ENCODE measurements at regions not wholly inside any gene's neighbourhood (a gene's known extent, or its start where the extent isn't known, plus 50 kb on each side); places are given as distances from the start of the nearest gene placed in this dataset.

DNA sequence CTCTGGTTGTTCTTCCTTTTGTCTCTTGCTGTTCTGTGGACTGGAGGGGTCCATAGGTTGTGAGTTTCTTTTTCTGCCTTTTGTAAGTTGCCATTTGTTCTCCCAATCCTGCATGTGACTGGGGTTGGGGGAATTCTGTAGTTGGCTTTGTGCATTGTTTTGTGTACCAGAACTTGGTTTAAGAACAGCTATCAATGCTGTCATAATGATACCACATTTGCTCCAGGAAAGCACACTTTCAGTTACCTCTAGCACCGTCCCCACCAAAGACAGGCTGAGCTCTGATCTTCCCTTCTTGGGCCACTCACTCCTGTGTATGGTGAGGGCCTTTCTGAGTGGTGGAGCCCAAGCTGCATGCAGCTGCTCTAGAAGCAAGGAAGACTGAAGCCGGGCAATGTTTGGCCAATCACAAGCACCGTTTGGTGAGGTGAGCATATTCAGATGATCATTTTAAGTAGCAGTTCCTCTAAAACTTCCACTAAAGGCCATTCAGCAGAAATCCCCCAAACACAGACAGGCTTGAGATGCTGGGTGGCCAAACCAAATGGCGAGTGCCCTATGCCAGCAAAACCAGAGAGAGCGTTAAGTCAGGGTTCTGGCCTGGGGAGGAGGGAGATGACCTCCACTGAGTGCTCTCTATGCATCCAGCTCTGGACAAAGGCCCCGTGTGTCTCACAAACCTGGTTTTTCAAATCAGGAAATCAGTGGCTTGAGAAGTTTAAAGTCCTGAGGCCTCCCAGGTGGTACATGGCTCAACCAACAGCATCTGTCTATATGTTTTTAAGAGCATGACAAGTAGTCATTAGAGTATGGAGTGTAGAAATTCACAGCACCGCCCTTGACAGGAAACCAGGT lies 120.7 kb upstream of the SPATA13 start:
- no peak overlapping the region; the same call in 1 of the 2 replicates for H3K27ac ChIP-seq
- no peak for TF ChIP-seq ZFX (IDR thresholded peaks at IDR 0.05)
- TF ChIP-seq, protein P1, sequence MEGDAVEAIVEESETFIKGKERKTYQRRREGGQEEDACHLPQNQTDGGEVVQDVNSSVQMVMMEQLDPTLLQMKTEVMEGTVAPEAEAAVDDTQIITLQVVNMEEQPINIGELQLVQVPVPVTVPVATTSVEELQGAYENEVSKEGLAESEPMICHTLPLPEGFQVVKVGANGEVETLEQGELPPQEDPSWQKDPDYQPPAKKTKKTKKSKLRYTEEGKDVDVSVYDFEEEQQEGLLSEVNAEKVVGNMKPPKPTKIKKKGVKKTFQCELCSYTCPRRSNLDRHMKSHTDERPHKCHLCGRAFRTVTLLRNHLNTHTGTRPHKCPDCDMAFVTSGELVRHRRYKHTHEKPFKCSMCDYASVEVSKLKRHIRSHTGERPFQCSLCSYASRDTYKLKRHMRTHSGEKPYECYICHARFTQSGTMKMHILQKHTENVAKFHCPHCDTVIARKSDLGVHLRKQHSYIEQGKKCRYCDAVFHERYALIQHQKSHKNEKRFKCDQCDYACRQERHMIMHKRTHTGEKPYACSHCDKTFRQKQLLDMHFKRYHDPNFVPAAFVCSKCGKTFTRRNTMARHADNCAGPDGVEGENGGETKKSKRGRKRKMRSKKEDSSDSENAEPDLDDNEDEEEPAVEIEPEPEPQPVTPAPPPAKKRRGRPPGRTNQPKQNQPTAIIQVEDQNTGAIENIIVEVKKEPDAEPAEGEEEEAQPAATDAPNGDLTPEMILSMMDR (conservative IDR thresholded peaks at IDR 0.05), result no peak

DNA sequence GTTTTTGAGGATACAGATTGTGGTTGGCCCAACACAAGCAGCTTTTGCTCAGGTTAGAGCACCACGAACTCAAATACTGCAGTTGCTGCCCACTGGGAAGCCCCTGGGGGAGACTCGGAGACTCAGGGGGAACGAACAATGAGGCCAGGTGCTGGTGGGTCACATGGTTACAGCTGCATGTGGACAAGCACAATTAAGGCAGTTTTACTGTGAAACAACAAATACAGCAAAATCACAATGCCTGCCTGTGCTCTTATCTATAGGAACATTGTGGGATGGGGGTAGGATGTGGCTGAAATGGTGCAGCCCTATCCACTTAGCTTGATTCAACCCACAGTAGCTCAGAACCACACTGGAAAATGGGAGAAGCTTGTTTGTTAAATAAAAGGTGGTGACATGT lies 119.7 kb upstream of the SPATA13 start:
- H3K27ac ChIP-seq, result no peak overlapping the region
- no peak for TF ChIP-seq ZFX (IDR thresholded peaks at IDR 0.05)
- TF ChIP-seq, protein P1 (conservative IDR thresholded peaks at IDR 0.05), result no peak

DNA sequence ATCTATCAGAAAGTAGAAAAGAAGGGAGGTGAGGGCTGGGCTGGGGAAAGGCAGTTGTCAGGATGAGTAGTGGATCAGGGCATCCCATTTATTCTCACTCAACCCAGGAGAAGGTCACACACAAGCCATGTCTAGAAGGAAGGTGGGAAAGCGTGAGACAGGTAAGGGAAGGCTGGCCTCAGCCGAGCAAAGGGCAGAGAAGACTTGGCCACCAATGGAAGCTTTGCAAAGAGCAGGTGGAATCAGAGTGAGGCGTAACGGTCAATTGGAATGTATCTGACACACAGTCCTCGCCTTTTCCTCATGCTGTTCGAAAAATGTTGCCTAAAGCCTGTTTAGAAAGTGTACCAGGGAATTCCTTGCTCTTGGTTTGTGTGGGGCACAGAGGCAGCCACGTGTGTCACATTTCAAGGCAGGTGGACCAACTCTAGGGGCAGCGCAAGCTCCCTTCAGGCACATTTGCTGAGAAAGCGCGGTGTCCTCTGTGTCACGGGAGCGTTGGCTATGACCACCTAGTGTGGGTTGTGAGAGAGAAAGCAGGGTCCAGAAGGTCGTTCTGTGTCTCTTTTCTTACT lies 118.8 kb upstream of the SPATA13 start:
- no peak overlapping the region for H3K27ac ChIP-seq
- TF ChIP-seq, protein P1 (conservative IDR thresholded peaks at IDR 0.05), result no peak
- TF ChIP-seq ZFX (IDR thresholded peaks at IDR 0.05), result no peak

DNA sequence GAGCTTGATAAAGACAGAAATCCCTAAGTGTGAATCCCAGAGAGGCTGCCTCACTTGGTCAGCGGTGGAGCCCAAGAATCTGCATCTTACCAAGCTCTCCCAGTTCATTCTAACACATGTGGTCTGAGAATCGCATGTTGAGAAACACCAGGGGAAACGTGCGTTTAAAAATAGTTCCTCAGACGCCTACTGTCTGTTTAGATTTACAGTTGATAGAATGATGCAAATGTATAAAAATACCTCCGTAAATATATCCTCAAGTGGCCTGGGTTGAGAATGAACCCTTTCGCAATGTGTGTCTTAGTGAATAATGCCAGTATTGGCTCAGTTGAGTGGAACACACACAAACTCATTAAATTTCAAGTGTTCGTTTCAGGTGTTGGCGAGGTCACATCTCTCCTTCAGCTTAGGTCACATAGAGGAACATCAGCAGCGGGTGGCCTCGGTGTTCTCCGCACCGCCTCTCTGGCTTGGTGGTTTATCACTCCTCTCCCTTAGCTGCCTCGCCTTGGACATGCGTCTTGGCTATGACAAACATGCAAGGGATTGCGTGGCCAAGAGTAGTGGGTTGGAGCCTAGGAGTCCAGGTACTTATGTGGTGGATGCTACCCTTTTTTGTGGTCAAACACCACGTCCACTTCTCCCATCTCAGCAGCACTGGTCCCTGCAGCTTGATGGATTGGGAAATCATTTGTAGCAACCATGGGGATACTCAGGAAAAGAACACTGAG lies 117.6 kb upstream of the SPATA13 start:
- H3K27ac ChIP-seq, result no peak overlapping the region
- TF ChIP-seq, protein P1 (conservative IDR thresholded peaks at IDR 0.05), result no peak
- TF ChIP-seq ZFX (IDR thresholded peaks at IDR 0.05), result no peak

DNA sequence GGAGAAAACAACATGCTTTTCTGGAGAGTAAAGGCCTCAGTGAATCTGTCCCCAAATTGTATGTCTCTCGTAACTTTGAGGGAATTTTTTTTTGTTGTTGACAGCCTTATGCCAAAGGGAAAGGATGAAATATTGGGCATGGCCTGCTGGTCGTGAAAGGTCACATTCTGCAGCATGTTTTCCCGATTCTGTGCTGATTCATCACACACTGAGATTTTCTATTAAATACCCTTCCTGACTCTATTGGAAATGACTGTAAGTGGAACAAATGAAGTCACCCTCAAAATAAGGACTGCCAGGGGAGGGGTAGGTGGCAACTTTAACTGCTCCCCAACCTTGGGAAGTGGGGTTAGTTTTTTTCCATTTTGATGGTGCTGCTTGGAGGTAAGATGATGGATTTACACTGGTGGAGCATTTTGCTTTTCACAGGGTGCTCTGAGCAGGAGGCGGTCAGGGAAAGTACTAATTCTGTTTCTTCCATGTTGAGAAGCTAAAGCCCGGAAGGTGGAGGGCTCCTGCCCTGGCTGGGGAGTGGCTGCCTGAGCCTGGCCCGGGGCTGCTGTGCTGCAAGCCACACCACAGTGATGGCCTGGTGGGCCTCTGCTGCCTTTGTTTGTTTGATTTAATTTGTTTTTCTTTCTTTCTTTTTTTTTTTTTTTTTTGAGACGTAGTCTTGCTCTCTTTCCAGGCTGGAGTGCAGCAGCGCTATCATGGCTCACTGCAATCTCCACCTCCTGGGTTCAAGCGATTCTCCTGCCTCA lies 116.8 kb upstream of the SPATA13 start:
- no peak overlapping the region for H3K27ac ChIP-seq
- TF ChIP-seq, protein P1 (conservative IDR thresholded peaks at IDR 0.05), result no peak
- TF ChIP-seq ZFX (IDR thresholded peaks at IDR 0.05), result no peak

DNA sequence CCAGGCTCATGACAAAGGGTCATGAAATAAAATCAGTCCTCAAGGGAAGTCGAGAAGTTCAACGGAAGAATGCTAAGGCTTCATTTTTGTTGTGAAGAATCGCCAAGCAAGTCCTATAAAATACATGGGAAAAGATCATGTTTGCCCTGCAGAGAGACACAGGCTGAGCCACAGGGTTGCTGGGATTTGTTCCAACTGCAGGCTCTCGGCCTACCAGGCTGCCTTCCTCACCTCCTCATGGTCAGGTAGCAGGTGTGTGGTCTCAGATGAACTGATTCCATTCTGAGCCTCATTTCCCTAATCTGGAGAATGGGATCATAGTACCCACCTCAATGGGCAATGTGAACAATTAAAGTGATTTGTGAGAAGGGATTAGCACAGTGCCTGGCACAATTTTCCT lies 114.9 kb upstream of the SPATA13 start:
- TF ChIP-seq, protein P1 (conservative IDR thresholded peaks at IDR 0.05), result no peak
- no peak overlapping the region for H3K27ac ChIP-seq
